Mononuclear cell (primary cell): ENCODE measurements at regions not wholly inside any gene's neighbourhood (a gene's known extent, or its start where the extent isn't known, plus 50 kb on each side); places are given as distances from the start of the nearest gene placed in this dataset.

Experiments used
- H3K27me3 ChIP-seq: 2 replicates; pipeline ENCODE4 v1.6.0; 2011; ENCODE audit warnings: low read length, control low read depth; ENCODE audit not compliant: insufficient read depth
- H3K4me1 ChIP-seq: 2 replicates; pipeline ENCODE4 v1.5.1; 2011; ENCODE audit warnings: mild to moderate bottlenecking, low read length, control low read depth; ENCODE audit not compliant: insufficient read depth
- H3K4me3 ChIP-seq: 2 replicates; pipeline ENCODE4 v1.5.1; 2011; ENCODE audit warnings: mild to moderate bottlenecking, low read length, moderate library complexity
- H3K9me3 ChIP-seq: 2 replicates; pipeline ENCODE4 v1.5.1; 2011; ENCODE audit warnings: low read depth, mild to moderate bottlenecking, control low read depth, low read length

GRCh38 chr10:78832281-78832680 is 236.5 kb upstream of the ZMIZ1 start:
- H3K9me3 ChIP-seq = no peaks in the 10 kb centered on the region
- no peaks in the 10 kb centered on the region for H3K27me3 ChIP-seq
- no peak overlapping the region for H3K4me3 ChIP-seq
- H3K4me1 ChIP-seq = no peaks in the 10 kb centered on the region

DNA sequence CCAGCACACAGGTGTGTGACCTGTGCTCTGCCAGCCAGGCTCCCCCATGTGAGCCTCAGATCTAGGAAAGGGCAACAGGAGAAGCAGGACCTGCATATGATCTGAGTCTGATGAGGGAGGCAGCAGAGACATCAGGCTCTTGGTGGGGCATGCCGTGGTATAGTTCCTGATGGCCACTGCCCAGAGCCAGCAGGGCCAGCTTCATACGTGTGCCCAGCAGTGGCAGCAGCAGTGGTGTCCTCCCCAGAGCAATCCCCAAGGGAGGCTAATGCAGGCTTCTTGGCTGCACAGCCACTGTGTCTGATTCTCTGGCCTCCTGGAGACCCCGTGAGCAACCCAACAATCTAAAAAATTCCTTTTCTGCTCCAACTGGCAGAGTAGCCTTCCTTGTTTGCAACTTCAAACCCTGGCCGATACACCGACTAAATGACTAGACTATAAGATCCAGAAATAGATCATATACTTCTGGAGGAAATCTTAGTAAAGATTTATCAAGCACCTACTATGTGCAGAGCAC is 230.6 kb upstream of the ZMIZ1 start:
- H3K27me3 ChIP-seq = no peaks in the 10 kb centered on the region
- H3K9me3 ChIP-seq = no peaks in the 10 kb centered on the region
- H3K4me1 ChIP-seq = no peaks in the 10 kb centered on the region
- no peak overlapping the region for H3K4me3 ChIP-seq

DNA sequence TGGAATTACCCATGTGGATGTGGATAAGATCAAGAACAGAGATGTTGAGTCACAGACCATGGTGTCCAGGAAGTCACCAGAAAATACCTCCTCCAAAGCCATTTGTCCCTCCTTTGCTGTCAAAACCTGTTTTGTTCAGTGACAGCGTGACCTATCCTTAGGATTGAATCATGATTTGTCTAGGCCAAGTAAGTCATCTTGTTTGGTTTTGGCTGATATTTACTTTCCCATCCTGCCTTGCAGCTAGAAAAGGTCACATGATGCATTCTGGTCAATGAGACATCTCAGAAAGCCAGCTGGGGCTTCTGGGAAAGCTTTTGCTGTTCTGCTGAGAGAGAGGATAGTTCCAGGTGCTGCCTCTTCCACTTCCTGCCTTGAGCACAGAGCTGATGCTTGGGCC is 225.3 kb upstream of the ZMIZ1 start:
- Histone ChIP-seq H3K9me3 (no peaks in the 10 kb centered on the region), H3K4me1 (no peaks in the 10 kb centered on the region), H3K27me3 (no peaks in the 10 kb centered on the region), H3K4me3 (no peak overlapping the region)

DNA sequence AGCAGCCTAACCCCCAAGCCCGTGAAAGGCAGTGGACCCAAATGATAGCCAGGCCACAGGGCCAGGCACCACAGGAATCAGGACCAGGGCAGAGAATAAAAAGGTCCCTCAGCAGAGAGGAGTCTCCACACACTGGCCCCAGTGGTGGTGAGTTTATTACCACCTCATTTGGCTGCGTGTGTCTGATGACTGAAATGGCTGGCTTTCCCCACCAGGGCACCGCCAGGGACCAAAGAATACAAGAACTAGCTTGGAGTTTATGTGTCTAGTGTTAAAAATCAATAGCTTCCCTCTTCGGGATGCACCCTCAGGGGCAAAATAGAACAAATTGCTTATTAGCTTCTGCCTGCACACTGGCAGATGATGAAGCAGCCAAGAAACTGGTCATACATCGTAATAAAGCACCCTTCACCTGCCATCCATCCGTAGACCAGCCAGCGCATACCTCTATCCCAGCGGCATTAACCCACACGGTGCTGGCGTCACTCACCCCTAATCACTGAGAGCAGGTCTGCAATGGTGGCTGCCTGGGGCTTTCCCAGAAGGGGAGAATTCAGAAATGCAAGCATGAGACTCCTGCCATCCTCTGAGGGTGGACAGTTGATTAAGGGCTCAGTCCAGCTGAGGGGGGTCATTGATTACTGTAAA is 223.7 kb upstream of the ZMIZ1 start:
- Histone ChIP-seq H3K4me3 (no peak overlapping the region), H3K4me1 (no peaks in the 10 kb centered on the region), H3K27me3 (no peaks in the 10 kb centered on the region), H3K9me3 (no peaks in the 10 kb centered on the region)

DNA sequence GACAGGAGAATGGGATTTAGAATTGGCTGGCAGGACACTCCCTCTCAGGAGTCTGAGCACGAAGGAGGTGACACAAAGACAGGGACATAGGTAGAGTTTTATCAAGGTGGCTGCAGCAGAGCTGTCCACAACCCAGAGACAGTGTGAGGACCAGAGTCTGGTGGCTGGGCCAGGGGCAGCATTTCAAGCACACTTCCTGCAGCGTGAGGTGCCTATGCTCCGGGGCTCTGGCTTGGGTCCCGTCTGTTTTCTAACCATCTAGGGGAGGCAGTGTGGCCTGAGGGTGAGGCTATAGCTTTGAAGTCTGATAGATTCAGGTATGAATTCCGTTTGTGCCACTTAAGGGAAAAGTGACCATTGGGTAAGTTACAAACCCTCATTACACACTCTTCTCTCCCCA is 222.7 kb upstream of the ZMIZ1 start:
- no peaks in the 10 kb centered on the region for H3K27me3 ChIP-seq
- no peaks in the 10 kb centered on the region for H3K9me3 ChIP-seq
- no peaks in the 10 kb centered on the region for H3K4me1 ChIP-seq
- H3K4me3 ChIP-seq = no peak overlapping the region

GRCh38 chr10:78846760-78847159 is 222.0 kb upstream of the ZMIZ1 start:
- H3K4me3 ChIP-seq = no peak overlapping the region
- no peaks in the 10 kb centered on the region for H3K27me3 ChIP-seq
- no peaks in the 10 kb centered on the region for H3K4me1 ChIP-seq
- no peaks in the 10 kb centered on the region for H3K9me3 ChIP-seq

DNA sequence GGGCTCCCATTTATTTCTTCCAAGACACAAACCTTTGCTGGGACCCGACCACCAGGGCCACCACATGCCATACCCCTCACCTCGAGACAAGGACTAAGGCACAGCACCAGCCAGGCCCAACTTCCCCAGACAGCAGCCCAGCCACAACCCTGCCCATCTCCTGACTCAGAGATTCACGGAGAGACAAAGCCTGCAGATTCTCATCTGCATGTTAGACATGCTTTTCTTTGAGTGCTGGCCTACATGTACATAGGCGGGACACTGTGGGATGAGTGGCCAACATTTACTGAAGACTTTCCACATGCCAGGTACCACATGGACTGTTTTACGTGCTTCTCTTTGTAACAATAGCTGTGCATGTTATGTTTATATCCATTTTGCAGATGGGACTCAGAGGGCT is 221.3 kb upstream of the ZMIZ1 start:
- no peaks in the 10 kb centered on the region for H3K27me3 ChIP-seq
- H3K4me3 ChIP-seq = no peak overlapping the region
- no peaks in the 10 kb centered on the region for H3K4me1 ChIP-seq
- H3K9me3 ChIP-seq = no peaks in the 10 kb centered on the region

- Histone ChIP-seq H3K4me1 (no peaks in the 10 kb centered on the region), H3K9me3 (no peaks in the 10 kb centered on the region), H3K4me3 (no peak overlapping the region), H3K27me3 (no peaks in the 10 kb centered on the region)
These were observed 219.7 kb upstream of the ZMIZ1 start for GRCh38 chr10:78849115-78849514.

DNA sequence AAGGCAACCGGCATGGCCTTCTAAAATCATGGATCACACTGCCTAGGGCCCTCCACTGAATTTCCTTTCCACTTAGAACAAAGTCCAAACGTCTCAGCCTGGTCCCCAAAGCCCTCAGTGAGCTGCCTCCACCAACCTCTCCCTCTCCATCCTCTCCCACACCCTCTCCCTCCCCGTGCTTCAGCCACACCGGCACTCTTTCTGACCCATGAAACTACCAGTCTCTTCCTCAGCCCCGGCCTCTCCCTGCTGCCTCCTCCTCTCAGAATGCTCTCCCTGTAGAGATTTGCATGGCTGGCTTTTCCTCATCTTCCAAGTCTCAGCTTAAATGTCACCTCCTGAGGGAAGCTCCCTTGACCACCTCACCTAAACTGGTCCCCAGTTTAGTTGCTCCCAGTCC is 219.0 kb upstream of the ZMIZ1 start:
- Histone ChIP-seq H3K4me1 (no peaks in the 10 kb centered on the region), H3K27me3 (no peaks in the 10 kb centered on the region), H3K9me3 (no peaks in the 10 kb centered on the region), H3K4me3 (no peak overlapping the region)

- H3K4me3 ChIP-seq = no peak overlapping the region
These were observed 217.9 kb upstream of the ZMIZ1 start for GRCh38 chr10:78850644-78851435.

DNA sequence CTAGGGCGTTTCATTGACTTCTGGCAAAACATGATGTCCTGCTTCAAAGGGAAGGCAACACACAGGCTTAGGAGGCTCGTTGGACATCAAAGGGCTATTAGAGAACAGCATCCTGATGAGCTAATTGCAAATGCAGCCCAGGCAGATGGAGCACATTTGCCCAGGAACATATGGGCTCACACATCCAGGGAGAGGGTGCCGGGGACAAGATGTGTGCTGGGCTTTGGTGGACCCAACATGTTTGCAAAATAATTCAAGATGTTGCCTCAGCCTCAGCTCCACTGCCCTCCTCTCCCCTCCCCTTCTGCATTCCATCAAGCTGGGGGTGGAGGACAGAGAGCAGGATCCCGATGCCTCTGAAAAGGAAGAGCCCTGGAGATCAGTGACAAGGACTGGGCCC is 217.1 kb upstream of the ZMIZ1 start:
- H3K4me3 ChIP-seq = no peak overlapping the region

More at GRCh38 chr10:78850644-78851435, 217.9 kb upstream of the ZMIZ1 start:
- Histone ChIP-seq H3K9me3 (no peaks in the 10 kb centered on the region), H3K27me3 (no peaks in the 10 kb centered on the region), H3K4me1 (no peaks in the 10 kb centered on the region)

DNA sequence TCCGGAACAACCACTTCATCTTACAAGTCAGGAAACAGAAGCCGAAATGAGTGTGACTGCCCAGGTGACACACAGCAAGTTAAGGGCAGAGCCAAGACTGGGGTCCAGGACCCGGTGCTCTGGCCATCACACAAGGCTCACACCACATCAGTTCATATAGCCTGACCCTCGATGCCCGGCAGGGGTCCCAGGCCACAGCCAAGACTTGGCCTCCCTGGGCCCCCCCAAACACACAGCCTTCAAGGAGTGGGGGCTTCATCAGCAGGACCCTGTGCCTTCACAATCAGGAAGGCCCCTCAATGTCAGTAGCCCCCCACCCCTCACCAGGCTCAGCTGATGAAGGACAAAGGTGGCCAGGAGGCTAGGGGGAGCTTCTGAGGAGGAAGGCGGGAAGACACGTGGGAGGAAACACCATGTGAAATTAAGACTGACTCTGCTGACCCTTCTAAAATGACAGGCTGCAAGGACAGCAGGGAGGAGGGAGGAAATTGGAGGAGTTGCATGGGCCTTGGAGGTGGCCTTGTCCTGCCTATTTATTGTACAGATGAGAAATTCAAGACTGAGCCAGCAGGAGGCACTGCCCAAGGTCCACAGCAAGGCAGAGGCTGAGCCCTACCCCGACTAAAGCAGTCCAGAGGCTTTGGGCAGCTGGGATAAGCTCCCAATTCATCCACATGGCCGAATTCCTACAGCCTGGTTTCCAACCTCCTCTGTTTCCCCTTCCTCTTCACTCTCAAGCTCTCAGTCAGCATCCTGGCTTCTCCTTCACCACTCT is 216.1 kb upstream of the ZMIZ1 start:
- H3K4me3 ChIP-seq = no peak overlapping the region

More for the DNA sequence above, 217.1 kb upstream of the ZMIZ1 start:
- Histone ChIP-seq H3K27me3 (no peaks in the 10 kb centered on the region), H3K4me1 (no peaks in the 10 kb centered on the region), H3K9me3 (no peaks in the 10 kb centered on the region)

DNA sequence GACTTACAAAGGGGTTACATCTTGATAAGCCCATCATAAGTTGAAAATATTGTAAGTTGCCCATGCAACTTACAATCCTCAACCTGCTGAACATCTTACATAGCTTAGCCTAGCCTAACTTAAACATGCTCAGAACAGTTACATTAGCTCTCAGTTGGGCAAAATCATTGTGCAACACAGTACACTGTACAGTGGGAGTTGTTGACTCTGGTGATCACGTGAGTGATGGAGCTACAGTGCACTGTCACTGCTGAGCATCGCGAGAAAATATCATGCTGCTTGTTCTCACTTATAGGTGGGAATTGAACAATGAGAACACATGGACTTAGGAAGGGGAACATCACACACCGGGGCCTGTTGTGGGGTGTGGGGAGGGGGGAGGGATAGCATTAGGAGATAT is 214.9 kb upstream of the ZMIZ1 start:
- Histone ChIP-seq H3K4me1 (no peaks in the 10 kb centered on the region), H3K4me3 (no peak overlapping the region), H3K9me3 (no peaks in the 10 kb centered on the region), H3K27me3 (no peaks in the 10 kb centered on the region)

More for the DNA sequence above, 216.1 kb upstream of the ZMIZ1 start:
- H3K27me3 ChIP-seq = no peaks in the 10 kb centered on the region
- H3K4me1 ChIP-seq = no peaks in the 10 kb centered on the region
- H3K9me3 ChIP-seq = no peaks in the 10 kb centered on the region

DNA sequence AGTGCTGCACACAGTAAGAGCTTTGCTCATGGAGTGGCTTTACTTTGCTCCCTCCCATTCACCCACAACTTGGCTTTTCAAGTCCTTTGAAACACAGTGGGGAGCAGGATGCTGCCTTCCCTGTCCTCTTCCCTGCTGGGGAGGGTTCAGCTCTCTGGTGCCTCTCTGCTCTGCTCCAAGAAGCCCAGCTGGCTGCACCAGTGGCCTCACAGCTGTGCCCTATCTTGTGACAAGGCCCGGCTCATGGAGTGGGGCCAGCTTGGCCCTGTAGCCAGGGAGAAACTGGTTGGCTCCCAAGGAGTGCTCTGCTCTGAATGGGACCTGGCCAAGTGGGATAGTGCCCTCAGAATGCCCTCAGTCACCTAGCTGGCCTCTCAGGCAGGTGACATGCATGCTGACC is 212.3 kb upstream of the ZMIZ1 start:
- Histone ChIP-seq H3K27me3 (no peaks in the 10 kb centered on the region), H3K9me3 (no peaks in the 10 kb centered on the region), H3K4me3 (no peak overlapping the region), H3K4me1 (no peaks in the 10 kb centered on the region)

DNA sequence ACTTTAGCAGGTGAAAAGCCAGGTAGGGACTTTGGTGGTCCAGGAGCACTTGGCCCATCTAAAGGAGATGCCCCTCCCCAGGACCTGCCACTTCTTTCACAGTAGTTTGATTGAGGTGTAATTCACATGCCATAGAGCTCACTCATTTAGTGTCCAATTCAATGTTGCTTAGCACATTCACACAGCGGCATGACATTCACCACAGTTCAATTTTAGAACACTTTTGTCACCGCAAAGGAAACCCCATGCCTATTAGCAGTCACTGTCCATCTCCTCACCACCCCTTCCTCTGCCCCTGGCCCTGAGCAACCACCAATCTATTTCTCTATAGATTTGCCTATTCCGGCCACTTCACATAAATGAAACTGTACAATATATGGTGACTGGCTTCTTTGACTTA is 211.6 kb upstream of the ZMIZ1 start:
- H3K9me3 ChIP-seq = no peaks in the 10 kb centered on the region
- no peak overlapping the region for H3K4me3 ChIP-seq
- H3K27me3 ChIP-seq = no peaks in the 10 kb centered on the region
- H3K4me1 ChIP-seq = no peaks in the 10 kb centered on the region
